ENCODE measurements at regions not wholly inside any gene's neighbourhood (a gene's known extent, or its start where the extent isn't known, plus 50 kb on each side); places are given as distances from the start of the nearest gene placed in this dataset.
A peak's percentile ranks its signal among the peaks of the same experiment; 100 is the strongest.

DNA sequence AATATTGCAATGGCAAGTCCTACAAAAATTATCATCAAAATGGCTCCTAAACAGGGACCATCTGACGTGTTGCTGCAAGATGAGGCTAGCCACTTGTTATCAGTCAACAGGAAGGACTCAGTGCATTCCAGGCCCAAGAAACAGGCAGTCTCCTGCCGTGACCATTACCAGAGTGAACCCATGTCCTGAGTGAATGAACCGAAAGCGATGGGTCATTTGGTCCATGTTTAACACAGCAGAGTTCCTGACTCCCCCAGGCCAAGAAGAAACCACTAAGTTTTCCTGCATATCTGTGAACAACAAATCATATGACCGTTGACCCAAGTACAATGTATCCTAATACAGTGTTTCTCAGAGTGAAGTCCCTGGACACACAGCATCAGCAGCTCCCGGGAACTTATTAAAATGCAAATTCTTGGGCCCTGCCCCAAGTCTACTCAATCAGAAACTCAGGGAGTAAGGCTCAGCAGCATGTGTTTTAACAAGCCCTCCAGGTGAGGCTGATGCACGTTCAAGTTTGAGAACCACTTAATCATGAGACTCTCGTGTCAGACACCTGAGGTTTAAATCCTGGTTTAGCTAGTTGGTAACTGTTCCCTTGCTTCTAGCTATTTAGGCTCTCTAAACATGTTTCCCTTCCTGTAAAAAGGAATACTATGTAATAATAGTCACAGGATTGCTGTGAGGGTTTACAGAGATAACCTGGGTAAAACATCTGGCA is 429.4 kb upstream of the MAF start:
- DNase-seq = no peak

- no peak for DNase-seq
These were observed 428.8 kb upstream of the MAF start for GRCh38 chr16:80029381-80029630.

GRCh38 chr16:80028581-80029380 is 428.2 kb upstream of the MAF start:
- no peak for DNase-seq

DNA sequence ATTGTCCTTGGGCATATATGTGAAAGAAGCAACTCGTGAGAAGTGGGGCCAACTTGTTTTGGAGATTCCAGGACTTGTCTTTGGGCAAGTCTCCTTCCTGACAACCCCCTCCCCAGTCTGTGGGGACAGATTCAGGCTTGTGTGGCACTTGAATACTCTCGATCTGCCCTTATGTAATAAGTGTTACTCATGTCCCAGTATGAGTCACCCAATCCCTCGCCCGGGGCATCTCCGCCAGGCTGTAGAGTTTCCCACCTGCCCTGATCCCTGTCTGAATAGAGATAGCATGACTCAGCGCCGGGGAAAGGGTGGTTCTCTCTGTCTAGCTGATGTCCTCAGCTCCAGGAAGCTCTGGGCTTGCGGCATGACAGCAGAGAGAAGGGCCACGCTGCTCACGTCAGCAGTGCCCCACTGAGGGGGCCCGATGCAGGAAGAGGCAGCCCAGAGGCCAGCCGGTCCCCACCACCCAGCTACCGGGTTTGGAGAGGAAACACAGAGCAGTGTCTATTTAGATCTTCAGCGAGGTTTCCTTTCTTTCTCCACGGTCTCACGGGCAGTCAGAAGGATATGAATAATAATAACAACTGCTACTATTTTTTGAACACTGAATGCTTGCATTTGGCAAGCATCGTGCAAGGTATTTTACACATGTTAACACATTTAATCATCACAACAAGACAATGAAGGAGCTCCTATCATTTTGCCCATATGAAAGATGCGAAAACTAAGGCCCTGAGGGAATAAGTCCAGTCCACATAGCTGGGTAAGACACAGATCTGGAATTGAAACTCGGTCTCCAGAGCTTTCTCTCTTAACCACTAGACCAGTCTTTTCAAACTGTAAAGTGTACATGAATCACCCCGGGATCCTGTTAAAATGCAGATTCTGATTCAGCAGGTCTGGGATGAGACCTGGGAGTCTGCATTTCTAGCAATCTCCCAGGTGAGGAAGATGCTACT is 426.7 kb upstream of the MAF start:
- DNase-seq = peak; percentile 31

GRCh38 chr16:80025236-80025635 is 424.7 kb upstream of the MAF start:
- no peak for DNase-seq

GRCh38 chr16:80024443-80024842 is 423.9 kb upstream of the MAF start:
- no peak for DNase-seq

GRCh38 chr16:80023865-80024264 is 423.3 kb upstream of the MAF start:
- no peak for DNase-seq

DNA sequence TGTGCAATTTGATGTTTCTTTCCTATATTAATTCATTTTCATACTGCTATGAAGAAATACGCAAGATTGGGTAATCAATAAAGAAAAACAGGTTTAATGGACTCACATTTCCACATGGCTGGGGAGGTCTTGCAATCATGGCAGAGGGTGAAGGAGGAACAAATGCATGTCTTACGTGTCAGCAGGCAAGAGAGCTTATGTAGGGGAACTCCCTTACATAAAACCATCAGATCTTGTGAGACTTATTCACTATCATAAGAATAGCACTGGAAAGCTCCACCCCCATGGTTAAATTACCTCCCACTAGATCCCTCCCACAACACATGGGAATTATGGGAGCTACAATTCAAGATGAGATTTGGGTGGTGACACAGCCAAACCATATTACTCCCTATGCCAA is 418.9 kb upstream of the MAF start:
- DNase-seq = no peak

DNA sequence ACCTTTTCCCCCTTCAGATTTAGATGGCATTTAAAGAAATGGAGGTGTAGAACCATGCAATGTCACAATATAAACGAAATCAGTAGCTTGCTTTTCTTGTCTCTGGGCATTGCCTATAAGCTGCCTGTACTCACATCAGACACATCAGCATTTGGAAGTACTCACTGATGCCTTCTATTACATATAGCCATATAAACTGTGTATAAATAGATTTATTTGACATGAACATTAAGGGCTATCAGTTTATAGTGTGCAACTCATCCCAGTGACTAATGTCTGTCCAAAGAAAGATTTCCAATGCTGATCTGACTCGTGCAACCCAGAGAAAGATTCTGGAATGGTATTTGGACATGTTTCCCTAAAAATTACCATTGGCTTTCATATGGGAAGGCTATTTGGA is 417.9 kb upstream of the MAF start:
- no peak for DNase-seq

- DNase-seq = no peak
These were observed 416.3 kb upstream of the MAF start for GRCh38 chr16:80016731-80017326.

GRCh38 chr16:80015566-80015965 is 415.0 kb upstream of the MAF start:
- DNase-seq = no peak

- DNase-seq = no peak
These were observed 413.9 kb upstream of the MAF start for GRCh38 chr16:80014241-80014939.

GRCh38 chr16:80012586-80012985 is 412.0 kb upstream of the MAF start:
- no peak for DNase-seq

GRCh38 chr16:80009971-80010659 is 409.6 kb upstream of the MAF start:
- DNase-seq = no peak

- DNase-seq = no peak
These were observed 408.3 kb upstream of the MAF start for GRCh38 chr16:80008857-80009256.

DNA sequence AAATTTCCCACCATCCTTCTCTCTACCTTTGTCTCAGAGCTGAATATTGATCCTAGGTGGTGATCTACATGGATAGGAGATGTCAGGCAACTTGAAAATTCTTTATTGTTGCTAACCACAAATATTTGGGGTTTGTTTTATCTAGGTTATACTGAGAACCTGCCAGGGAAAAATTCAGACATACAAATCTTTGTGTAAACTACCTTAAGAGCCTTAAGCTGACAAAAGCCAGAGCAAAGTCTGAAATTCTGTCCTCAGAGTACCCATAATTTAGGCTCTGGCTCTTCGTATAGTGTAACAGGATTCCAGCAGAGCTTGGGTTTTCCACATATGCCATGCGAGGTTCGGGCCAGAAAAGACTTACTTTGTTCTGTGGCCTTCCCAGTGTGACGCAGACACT is 406.7 kb upstream of the MAF start:
- no peak for DNase-seq

DNA sequence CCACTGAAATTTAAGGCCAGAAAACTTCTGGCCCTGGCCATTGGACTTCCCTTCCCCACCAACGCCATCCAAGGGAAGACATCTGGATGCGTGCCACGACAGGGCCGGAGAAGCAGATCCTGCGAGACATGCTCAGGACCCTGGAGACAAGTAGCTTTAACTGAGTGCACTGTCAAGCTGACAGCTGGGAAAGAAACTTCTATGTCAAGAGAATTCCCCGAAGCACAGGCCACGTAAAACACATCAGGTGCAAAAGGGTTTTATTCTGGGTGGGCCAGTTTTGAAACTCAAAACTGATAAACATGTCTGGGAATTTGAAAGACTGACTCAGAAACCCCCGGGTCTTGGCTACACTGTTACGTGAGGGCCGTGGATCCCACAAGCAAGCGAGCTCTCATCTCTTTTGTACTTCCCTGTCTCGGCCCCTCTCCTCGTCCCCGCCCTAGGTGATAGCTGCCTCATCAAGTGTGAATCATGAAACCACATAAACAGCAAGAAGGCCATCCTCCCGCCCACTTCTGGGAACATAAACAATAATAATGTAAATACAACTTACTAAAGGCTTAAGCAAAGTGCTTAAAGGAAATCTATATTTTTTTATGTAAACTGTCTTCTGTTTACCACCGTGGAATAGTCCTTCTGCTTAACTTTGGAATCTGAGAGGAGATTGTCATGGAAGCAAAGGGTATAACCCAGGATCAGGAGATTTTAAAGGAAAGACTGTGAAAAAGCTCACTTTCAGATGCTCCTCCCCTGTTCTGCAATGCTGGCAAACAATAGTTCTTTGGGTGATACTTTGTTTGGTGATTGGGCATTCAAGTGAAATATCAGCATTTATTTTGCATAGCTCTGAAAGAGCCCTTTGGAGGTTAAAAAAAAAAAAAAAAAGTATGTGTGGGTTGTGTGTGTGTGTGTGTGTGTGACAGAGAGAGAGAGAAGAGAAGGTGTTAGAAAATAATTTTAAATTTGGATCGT is 406.0 kb upstream of the MAF start:
- DNase-seq = no peak

- DNase-seq = no peak
These were observed 403.6 kb upstream of the MAF start for GRCh38 chr16:80004113-80004512.

- no peak for DNase-seq
These were observed 401.7 kb upstream of the MAF start for GRCh38 chr16:80002261-80002660.

GRCh38 chr16:79998143-79998542 is 397.6 kb upstream of the MAF start:
- no peak for DNase-seq

GRCh38 chr16:79997257-79997656 is 396.7 kb upstream of the MAF start:
- no peak for DNase-seq

Measured in activated T-cell treated with anti-CD3 and anti-CD28 coated beads for 4 hours (primary cell).